ENCODE measurements at regions not wholly inside any gene's neighbourhood (a gene's known extent, or its start where the extent isn't known, plus 50 kb on each side); places are given as distances from the start of the nearest gene placed in this dataset.

GRCh38 chr7:8908889-8909288 lies 475.5 kb downstream of the NXPH1 start:
- Histone ChIP-seq H3K27ac (no peak overlapping the region), H3K4me1 (no peaks in the 10 kb centered on the region), H3K9me3 (no peaks in the 10 kb centered on the region), H3K4me3 (no peak overlapping the region), H3K36me3 (no peaks in the 10 kb centered on the region), H3K27me3 (no peaks in the 10 kb centered on the region)
- 50% methylated on average over 1 of the region's 1 CpG; no CpG with 5 or more reads in 1 of the 2 donors for WGBS, 2 donors (ENCODE audit: low coverage in 1 of 2)
- TF ChIP-seq POLR2A (IDR thresholded peaks at IDR 0.05) (no peak), EP300 (IDR thresholded peaks at IDR 0.05) (no peak), POLR2AphosphoS5 (IDR thresholded peaks at IDR 0.05) (no peak)
- TF ChIP-seq, protein P1, sequence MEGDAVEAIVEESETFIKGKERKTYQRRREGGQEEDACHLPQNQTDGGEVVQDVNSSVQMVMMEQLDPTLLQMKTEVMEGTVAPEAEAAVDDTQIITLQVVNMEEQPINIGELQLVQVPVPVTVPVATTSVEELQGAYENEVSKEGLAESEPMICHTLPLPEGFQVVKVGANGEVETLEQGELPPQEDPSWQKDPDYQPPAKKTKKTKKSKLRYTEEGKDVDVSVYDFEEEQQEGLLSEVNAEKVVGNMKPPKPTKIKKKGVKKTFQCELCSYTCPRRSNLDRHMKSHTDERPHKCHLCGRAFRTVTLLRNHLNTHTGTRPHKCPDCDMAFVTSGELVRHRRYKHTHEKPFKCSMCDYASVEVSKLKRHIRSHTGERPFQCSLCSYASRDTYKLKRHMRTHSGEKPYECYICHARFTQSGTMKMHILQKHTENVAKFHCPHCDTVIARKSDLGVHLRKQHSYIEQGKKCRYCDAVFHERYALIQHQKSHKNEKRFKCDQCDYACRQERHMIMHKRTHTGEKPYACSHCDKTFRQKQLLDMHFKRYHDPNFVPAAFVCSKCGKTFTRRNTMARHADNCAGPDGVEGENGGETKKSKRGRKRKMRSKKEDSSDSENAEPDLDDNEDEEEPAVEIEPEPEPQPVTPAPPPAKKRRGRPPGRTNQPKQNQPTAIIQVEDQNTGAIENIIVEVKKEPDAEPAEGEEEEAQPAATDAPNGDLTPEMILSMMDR (IDR thresholded peaks at IDR 0.05) = no peak
- ATAC-seq = no peak

- Histone ChIP-seq H3K4me3 (no peak overlapping the region), H3K27me3 (no peaks in the 10 kb centered on the region), H3K27ac (no peak overlapping the region), H3K9me3 (no peaks in the 10 kb centered on the region), H3K36me3 (no peaks in the 10 kb centered on the region), H3K4me1 (no peaks in the 10 kb centered on the region)
- WGBS, 2 donors (ENCODE audit: low coverage in 1 of 2) = 43 to 65% methylated on average over 1 to 2 of the region's 2 CpGs
- ATAC-seq = no peak
- TF ChIP-seq, protein P1 (IDR thresholded peaks at IDR 0.05) = no peak
- TF ChIP-seq POLR2A (IDR thresholded peaks at IDR 0.05) = no peak
- no peak for TF ChIP-seq EP300 (IDR thresholded peaks at IDR 0.05)
- TF ChIP-seq POLR2AphosphoS5 (IDR thresholded peaks at IDR 0.05) = no peak
These were observed 480.3 kb downstream of the NXPH1 start for GRCh38 chr7:8913682-8914081.

DNA sequence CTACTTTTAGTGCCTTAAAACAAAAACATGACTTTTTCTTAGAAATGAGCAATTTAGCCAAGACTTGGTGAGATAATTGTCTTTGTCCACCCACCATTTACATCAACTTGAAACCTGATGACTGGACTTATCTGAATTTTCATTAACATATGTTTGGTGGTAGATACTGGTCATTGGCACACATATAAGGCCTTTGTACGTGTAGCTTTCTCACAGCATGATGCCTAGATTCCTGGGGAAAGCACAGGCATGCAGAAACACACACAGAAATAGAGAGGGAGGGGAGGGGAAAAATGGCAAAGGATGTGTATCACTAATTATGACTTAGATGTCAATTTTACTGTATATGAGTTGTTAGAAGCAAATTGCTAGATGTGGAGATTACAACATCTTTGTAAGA lies 488.4 kb downstream of the NXPH1 start:
- Histone ChIP-seq H3K27ac (no peak overlapping the region), H3K4me1 (no peaks in the 10 kb centered on the region), H3K4me3 (no peak overlapping the region), H3K27me3 (no peaks in the 10 kb centered on the region), H3K36me3 (no peaks in the 10 kb centered on the region), H3K9me3 (no peaks in the 10 kb centered on the region)
- ATAC-seq = no peak
- TF ChIP-seq EP300 (IDR thresholded peaks at IDR 0.05) (no peak), POLR2AphosphoS5 (IDR thresholded peaks at IDR 0.05) (no peak), POLR2A (IDR thresholded peaks at IDR 0.05) (no peak)
- TF ChIP-seq, protein P1 (IDR thresholded peaks at IDR 0.05) = no peak
- WGBS, 2 donors (ENCODE audit: low coverage in 1 of 2) = 38 to 50% methylated on average over 1 of the region's 1 CpG

- TF ChIP-seq EP300 (IDR thresholded peaks at IDR 0.05) = no peak
- no peak for TF ChIP-seq POLR2AphosphoS5 (IDR thresholded peaks at IDR 0.05)
- TF ChIP-seq, protein P1 (IDR thresholded peaks at IDR 0.05) = no peak
- TF ChIP-seq POLR2A (IDR thresholded peaks at IDR 0.05) = no peak
- no peaks in the 10 kb centered on the region for H3K27me3 ChIP-seq
- no peaks in the 10 kb centered on the region for H3K36me3 ChIP-seq
- H3K4me1 ChIP-seq = no peaks in the 10 kb centered on the region
- WGBS, 2 donors (ENCODE audit: low coverage in 1 of 2) = 86 to 100% methylated on average over 2 of the region's 2 CpGs
- H3K27ac ChIP-seq = no peak overlapping the region
- no peak for ATAC-seq
- H3K9me3 ChIP-seq = no peaks in the 10 kb centered on the region
- no peak overlapping the region for H3K4me3 ChIP-seq
These were observed 489.3 kb downstream of the NXPH1 start for GRCh38 chr7:8922726-8923125.

DNA sequence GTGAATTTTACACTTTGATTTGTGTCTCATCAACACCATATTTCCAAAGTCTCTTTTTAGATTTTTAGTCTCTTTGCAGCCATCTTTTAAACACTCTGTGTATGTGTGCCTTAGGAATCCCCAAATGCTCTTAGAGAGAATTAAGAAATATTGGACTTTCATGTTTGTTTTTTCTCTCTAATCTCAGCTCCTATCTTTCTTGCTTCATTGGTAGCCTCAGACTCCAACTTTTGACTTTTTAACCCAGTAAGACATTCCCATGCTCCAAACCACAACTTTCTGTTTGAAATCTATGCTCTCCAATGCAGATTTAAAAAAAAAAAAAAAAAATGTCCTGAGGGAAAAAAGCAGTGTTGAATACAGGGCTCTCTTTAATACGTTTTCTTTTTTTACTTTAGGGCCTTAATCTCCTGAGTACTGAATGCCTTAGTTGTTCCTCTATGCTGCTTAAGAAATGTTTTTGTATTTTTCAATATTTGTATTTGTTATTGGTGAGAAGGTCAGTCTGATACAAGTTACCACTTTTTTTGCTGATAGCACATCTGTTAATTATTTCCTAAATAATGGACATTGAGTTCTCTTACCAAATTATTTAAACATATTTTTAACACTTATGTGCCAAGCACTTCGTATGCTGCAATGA lies 489.9 kb downstream of the NXPH1 start:
- ATAC-seq = no peak
- H3K36me3 ChIP-seq = no peaks in the 10 kb centered on the region
- no peaks in the 10 kb centered on the region for H3K4me1 ChIP-seq
- no peaks in the 10 kb centered on the region for H3K27me3 ChIP-seq
- no peak overlapping the region for H3K4me3 ChIP-seq
- WGBS, 2 donors (ENCODE audit: low coverage in 1 of 2) = 43 to 48% methylated on average over 2 of the region's 2 CpGs
- no peak for TF ChIP-seq POLR2AphosphoS5 (IDR thresholded peaks at IDR 0.05)
- TF ChIP-seq, protein P1 (IDR thresholded peaks at IDR 0.05) = no peak
- no peak for TF ChIP-seq EP300 (IDR thresholded peaks at IDR 0.05)
- no peak for TF ChIP-seq POLR2A (IDR thresholded peaks at IDR 0.05)
- H3K9me3 ChIP-seq = no peaks in the 10 kb centered on the region
- no peak overlapping the region for H3K27ac ChIP-seq
